HTR-8/SVneo (cell line): ENCODE measurements at regions not wholly inside any gene's neighbourhood (a gene's known extent, or its start where the extent isn't known, plus 50 kb on each side); places are given as distances from the start of the nearest gene placed in this dataset.
A peak's percentile ranks its signal among the peaks of the same experiment; 100 is the strongest.
"Not testable (repeated sequence)": the region's sequence is repeated elsewhere in the genome, so short reads cannot be mapped to it uniquely, and the experiment has no call there.

Source experiments
- DNase-seq: peaks from one replicate; pipeline ENCODE4 v3.0.0; 2011; ENCODE audit warnings: low spot score, mixed read lengths; ENCODE audit not compliant: insufficient read length
- FAIRE-seq: peaks from 2 replicates; lab custom pipeline; 2011; peaks lifted over from hg19 to GRCh38; lab: Jason Lieb, UNC

GRCh38 chr17:83200231-83200699, 120.9 kb downstream of the METRNL start:
- FAIRE-seq (no peak), DNase-seq (no peak)

DNA sequence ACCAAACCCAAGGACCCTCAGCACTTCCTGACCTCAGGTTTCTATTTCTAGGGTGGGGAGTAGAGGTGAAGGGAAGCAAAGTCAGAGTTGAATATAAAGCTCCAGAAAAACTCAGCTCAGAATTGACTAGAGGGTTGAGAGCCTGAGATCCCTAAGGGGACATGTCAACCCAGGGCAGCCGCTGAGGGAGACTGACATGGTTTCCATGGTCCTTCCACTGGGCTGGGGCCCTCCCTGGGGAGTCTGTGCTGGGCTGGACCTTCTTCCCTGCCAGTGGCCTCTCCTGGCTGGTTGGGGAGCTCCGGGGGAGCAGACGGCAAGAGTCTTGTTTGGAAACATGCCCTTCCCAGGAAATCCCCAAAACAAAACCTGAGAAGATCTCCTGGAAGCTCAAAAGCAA, 121.3 kb downstream of the METRNL start:
- FAIRE-seq (no peak), DNase-seq (no peak)

DNA sequence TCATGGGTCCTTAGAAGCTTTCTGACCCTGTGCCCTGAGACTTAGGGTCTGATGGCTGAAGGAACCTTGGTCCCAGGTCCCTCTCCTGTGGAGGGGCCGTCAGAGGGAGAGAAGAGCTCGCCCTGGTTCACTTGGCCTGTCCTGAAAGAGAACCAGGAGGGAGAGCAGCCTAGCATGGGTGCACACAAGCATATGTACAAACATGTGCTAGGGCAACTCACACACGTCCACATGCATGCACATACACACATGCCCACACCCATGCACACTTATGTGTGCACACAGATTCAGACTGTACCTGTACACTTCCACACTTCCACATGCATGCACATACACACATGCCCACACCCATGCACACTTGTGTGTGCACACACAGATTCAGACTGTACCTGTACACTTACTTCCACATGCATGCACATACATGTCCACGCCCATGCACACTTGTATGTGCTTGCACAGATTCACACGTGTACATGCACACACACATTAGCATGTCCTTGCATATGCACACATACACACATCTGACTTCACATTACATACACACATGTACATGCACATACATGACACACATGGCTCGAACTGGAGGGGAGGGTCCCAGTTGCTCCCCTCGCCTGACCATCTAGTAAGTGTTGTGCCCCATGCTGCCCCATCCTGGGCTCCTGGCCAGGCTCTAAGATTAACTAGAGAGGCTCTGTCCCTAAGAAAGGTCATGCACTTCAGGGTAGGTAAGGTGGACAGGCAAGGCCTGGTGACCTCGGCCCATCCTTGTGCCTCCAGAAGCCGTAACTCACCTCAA, 122.0 kb downstream of the METRNL start:
- no peak for DNase-seq
- peak; percentile 92 for FAIRE-seq

DNA sequence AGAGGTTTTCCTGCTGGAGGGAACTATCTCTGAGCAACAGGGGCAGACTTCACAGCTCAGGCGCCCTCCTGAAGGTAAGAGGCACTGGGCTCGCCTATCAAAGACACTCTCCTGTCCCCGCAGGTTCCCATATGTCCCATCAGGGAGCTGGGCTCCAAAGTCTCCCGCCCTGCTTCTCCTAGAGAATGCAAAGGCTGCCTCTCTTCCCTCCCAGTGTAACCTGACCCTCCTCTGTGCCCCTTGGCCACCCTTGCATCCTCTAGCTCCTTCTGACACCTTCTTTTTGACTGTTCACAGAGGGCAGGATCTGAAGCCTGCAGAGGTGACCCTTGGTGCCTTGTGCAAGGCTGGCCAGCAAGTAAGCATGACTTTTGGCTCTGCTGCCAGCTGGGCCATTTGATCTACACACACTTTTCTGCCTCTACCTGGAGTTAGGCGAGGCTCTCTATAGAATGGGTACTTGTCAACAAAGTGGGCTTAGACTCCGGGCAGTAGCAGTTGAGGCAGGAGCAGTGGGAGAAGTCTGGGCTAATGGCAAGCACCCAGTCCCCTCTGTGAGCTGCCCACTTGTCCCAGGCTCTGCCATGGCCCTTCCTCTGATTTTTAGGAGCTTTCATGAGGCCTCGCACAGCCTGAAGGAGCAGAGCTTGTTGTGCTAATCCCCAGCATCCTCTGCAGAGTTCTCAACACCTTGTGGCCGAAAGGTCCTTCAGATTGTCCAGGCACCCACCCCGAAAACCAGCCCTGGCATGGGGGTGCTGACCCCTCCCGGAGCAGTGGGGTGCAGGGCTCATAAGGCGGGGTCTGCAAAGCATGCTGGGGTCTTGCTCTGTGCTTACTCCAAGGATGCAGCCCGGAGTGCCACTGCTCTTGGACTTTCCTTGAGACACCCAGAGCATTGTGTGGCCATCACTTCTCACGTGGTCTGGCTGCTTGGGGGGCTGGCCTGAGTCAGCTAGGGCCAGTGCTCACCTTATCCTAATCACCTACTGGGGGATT, 122.9 kb downstream of the METRNL start:
- no peak for FAIRE-seq
- DNase-seq = no peak

- no peak for FAIRE-seq
- no peak for DNase-seq
Measured at GRCh38 chr17:83203073-83203471, 123.7 kb downstream of the METRNL start.

DNA sequence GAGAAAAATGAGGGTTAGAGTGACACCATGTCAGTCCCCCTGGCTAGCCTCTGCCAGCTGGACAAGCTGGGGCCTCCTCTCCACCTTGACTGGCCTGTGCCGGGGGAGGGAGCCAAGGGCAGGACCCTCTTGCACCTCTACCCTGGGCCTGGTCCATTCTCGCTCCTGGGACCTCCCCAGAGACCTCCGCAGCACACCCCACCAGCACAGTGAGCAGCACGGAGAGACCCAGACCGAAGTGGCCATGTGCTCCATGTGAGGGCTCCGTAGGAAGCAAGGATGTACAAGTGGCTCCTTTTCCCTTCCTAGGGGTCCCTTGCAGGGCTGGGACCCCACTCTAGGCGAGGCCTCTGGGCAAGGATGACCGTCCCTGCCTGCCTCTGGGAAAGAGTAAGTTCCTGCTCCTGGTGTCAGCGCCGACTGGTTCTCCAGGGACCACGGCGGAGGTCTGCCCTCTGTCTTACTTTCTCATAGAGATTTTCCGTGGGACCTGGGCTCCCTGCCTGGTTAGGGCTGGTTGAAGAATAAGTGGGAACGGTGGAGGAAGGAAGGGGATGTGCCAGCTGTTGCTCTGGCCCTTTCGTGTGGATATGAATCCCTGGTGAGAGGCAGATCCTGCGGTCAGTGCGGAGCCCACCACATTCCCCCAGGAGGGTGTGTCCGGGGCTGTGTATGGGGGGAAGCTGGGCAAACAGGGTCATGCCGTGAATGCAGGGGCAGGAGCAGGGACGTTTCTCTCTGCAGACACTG, 124.2 kb downstream of the METRNL start:
- no peak for FAIRE-seq
- DNase-seq = no peak

DNA sequence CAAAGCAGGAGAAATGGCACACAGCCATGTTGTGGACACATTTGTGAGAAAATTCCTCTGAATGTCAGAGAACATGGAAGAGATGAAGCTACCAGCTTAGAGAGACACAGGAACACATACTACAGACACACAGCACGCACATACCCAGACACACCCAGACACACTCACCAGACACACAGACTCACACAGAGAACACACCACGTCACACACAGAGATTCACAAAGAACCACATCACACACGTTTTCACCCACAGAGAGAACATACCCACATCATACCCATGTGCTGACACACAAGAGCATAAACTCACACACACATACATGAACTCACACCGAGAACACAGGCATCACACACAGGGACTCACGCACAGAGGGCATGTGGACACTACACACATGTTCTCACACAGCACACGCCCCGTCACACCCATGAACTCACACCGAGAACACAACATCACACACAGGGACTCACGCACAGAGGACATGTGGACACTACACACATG, 124.9 kb downstream of the METRNL start:
- DNase-seq (no peak), FAIRE-seq (no peak)

GRCh38 chr17:83204736-83205386, 125.5 kb downstream of the METRNL start:
- not testable (repeated sequence) for DNase-seq
- peak; percentile 89 for FAIRE-seq

DNA sequence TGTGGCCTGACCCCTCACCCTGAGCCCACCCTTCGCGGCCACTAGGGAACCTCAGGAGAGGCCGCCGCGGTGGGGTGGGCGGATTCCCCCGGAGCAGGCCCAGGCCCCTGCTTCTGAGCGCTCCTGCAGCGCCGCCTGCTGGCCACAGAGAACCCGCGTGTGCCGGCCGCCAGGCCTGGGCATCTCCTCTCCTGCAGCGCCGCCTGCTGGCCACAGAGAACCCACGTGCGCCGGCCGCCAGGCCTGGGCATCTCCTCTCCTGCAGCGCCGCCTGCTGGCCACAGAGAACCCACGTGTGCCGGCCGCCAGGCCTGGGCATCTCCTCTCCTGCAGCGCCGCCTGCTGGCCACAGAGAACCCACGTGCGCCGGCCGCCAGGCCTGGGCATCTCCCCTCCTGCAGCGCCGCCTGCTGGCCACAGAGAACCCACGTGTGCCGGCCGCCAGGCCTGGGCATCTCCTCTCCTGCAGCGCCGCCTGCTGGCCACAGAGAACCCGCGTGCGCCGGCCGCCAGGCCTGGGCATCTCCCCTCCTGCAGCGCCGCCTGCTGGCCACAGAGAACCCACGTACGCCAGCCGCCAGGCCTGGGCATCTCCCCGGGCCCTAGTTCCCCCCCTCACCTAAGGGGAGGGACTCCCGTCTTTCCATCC, 126.1 kb downstream of the METRNL start:
- not testable (repeated sequence) for DNase-seq, FAIRE-seq

DNA sequence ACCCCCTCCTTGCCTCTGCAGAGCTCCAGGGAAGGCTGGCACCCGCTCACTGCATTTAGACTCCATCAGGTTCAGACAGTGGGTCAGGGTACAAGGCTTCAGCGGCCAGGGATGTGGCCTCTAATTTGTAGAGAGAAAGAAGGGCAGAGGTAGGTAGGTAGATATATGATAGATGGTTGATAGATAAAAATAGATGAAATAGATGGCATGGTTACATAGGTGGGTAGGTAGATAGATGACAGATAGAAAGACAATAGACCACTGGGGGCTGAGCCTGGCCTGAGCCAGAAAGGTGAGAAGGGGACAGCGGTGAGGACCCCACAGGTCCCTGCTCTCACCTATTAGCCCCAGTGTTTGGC, 126.6 kb downstream of the METRNL start:
- not testable (repeated sequence) for FAIRE-seq

DNA sequence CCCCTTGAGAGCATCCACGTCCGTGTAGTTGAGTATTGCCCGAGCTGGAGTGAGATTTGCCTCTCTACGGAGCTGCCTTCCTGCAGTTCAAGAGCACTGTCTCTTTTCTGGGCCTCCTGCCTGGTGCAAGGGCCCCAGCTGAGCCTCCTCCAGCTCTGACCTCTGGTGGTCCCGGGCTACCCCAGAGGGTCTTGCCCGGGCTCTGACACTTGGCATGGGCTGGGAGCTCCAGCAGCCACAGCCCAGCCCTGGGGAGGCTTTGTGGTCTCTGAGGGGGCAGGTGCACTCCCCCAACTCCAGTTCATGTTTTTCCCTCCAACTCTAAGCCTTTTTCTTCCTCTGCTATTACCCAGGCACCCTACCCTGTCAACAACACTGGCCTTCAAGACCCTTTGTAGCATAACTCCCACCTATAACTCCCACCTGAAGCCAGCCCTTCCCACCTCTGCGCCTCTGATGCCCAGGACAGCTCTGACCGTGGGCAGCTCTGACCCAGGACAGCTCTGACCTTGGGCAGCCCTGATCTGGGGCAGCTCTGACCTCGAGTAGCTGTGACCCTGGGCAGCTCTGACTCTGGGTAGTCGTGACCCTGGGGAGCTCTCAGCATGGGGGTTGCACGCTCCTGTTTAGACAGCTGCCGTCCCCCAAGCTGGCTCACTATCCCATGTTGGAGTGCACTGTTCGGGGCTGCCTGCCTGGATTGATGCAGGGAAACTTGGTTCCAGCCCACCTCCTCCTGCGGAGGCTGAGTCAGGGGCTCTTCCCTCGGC, 127.6 kb downstream of the METRNL start:
- not testable (repeated sequence) for FAIRE-seq, DNase-seq

More for the DNA sequence above, 126.6 kb downstream of the METRNL start:
- not testable (repeated sequence) for DNase-seq

DNA sequence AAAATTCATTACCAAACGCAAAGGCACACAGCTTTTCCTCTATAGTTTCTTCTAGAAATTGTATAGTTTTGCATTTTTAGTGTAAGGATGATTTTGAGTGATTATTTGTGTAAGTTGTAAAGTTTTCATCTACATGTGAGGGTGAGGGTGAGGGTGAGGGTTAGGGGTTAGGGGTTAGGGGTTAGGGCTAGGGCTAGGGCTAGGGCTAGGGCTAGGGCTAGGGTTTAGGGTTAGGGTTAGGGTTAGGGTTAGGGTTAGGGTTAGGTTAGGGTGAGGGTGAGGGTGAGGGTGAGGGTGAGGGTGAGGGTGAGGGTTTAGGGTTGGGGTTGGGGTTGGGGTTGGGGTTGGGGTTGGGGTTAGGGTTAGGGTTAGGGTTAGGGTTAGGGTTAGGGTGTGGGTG, 167.6 kb downstream of the METRNL start:
- not testable (repeated sequence) for DNase-seq, FAIRE-seq
